ENCODE measurements at regions not wholly inside any gene's neighbourhood (a gene's known extent, or its start where the extent isn't known, plus 50 kb on each side); places are given as distances from the start of the nearest gene placed in this dataset.

GRCh38 chr2:156784020-156784701 lies 348.0 kb downstream of the GPD2 start:
- Histone ChIP-seq H3K4me3 (replicated peaks in 1 of 3; ENCODE audit: insufficient read depth in 1 of 3, low read depth in 2 of 3, low read length in 3 of 3) (no peak overlapping the region), H3K27me3 (ENCODE audit: control insufficient read depth in 1 of 2, insufficient read depth in 2 of 2, low read length in 2 of 2) (no peaks in the 10 kb centered on the region), H3K9me3 (ENCODE audit: low read length) (peaks cover 4% of the 10 kb centered on the region; the same call in 1 of the 2 replicates), H3K4me2 (ENCODE audit: low read depth, low read length) (no peak overlapping the region), H3K27ac (ENCODE audit: extremely low read length, insufficient read depth, low read length) (no peak overlapping the region), H3K79me2 (ENCODE audit: insufficient read depth, low read length) (no peaks in the 10 kb centered on the region), H3K4me1 (ENCODE audit: insufficient read depth, low read length) (no peaks in the 10 kb centered on the region), H3K9ac (ENCODE audit: insufficient read depth, low read depth, low read length) (no peak overlapping the region), H3K36me3 (replicated peaks in 1 of 2; ENCODE audit: control insufficient read depth in 1 of 2, insufficient read depth in 2 of 2, low read length in 2 of 2) (no peaks in the 10 kb centered on the region), H4K20me1 (ENCODE audit: insufficient read depth, low read length) (no peaks in the 10 kb centered on the region), H2AFZ (ENCODE audit: low read length) (no peak overlapping the region)
- CTCF ChIA-PET (ENCODE audit: low intra/inter-chr PET ratio, low total read pairs), result no interaction called here
- TF ChIP-seq RARA (CRISPR knock-in tag; IDR thresholded peaks at IDR 0.05), result no peak
- no peak for TF ChIP-seq ARID5B (CRISPR knock-in tag; IDR thresholded peaks at IDR 0.05)
- TF ChIP-seq ZNF276 (CRISPR knock-in tag; IDR thresholded peaks at IDR 0.05; ENCODE audit: low read depth), result no peak
- no peak for TF ChIP-seq HMGA1 (CRISPR knock-in tag; conservative IDR thresholded peaks at IDR 0.05)
- no peak for TF ChIP-seq TSC22D2 (CRISPR knock-in tag; IDR thresholded peaks at IDR 0.05; ENCODE audit: borderline replicate concordance)
- no peak for TF ChIP-seq ZNF235 (CRISPR knock-in tag; IDR thresholded peaks at IDR 0.05; ENCODE audit: borderline replicate concordance)
- no peak for TF ChIP-seq ZFP82 (CRISPR knock-in tag; IDR thresholded peaks at IDR 0.05; ENCODE audit: borderline replicate concordance)
- TF ChIP-seq FOXP4 (CRISPR knock-in tag; IDR thresholded peaks at IDR 0.05), result no peak
- no peak for TF ChIP-seq ZNF446 (CRISPR knock-in tag; IDR thresholded peaks at IDR 0.05)
- TF ChIP-seq MAF1 (CRISPR knock-in tag; IDR thresholded peaks at IDR 0.05; ENCODE audit: borderline replicate concordance), result no peak
- no peak for TF ChIP-seq ZNF30 (CRISPR knock-in tag; IDR thresholded peaks at IDR 0.05)
- no peak for TF ChIP-seq MTF1 (CRISPR knock-in tag; IDR thresholded peaks at IDR 0.05)
- TF ChIP-seq ZNF329 (CRISPR knock-in tag; IDR thresholded peaks at IDR 0.05; ENCODE audit: low read depth), result no peak
- no peak for TF ChIP-seq POLR2G (IDR thresholded peaks at IDR 0.05; ENCODE audit: low read depth, low read length)
- no peak for TF ChIP-seq ZSCAN12 (CRISPR knock-in tag; IDR thresholded peaks at IDR 0.05)
- DNase-seq (ENCODE audit: low spot score) (no peak), ATAC-seq (no peak), FAIRE-seq (no peak)
- 0% methylated on average over 6 of the region's 6 CpGs for WGBS (ENCODE audit: low lambda C conversion rate)
- POLR2A ChIA-PET, result no interaction called here
- no TSS peak for BruUV-seq (replicated peaks)
- intact Hi-C loops (cut with micrococcal nuclease; ENCODE audit: unreplicated experiment), result no loop called here
- in situ Hi-C loops (cut with HindIII; ENCODE audit: extremely low pct_ligation_motif_present, low pct_unique_long_range_greater_than_20kb), result no loop called here

Measured in HepG2 (cell line).